HG02840 (cell line): ENCODE measurements at regions not wholly inside any gene's neighbourhood (a gene's known extent, or its start where the extent isn't known, plus 50 kb on each side); places are given as distances from the start of the nearest gene placed in this dataset.
"Not testable (repeated sequence)": the region's sequence is repeated elsewhere in the genome, so short reads cannot be mapped to it uniquely, and the experiment has no call there.

Experiments
- ATAC-seq: cut with Tn5 transposase; IDR thresholded peaks from one replicate; pipeline ENCODE4 v1.9.1; 2021; ENCODE audit warnings: mild to moderate bottlenecking, moderate library complexity, moderate number of reproducible peaks; ENCODE audit not compliant: unreplicated experiment, low FRiP score

GRCh38 chr2:167803449-167803988 is 443.9 kb downstream of the STK39 start:
- no peak for ATAC-seq

GRCh38 chr2:167794554-167795255 is 452.7 kb downstream of the STK39 start:
- ATAC-seq, result no peak

- ATAC-seq, result no peak
These were observed 453.7 kb downstream of the STK39 start for GRCh38 chr2:167793725-167794124.

- no peak for ATAC-seq
These were observed 455.3 kb downstream of the STK39 start for GRCh38 chr2:167792126-167792525.

GRCh38 chr2:167790781-167791450 is 456.5 kb downstream of the STK39 start:
- no peak for ATAC-seq

GRCh38 chr2:167790189-167790588 is 457.2 kb downstream of the STK39 start:
- ATAC-seq, result no peak

- ATAC-seq, result no peak
These were observed 459.8 kb downstream of the STK39 start for GRCh38 chr2:167787562-167787961.

- ATAC-seq, result no peak
These were observed 460.4 kb downstream of the STK39 start for GRCh38 chr2:167787021-167787420.

- no peak for ATAC-seq
These were observed 461.7 kb downstream of the STK39 start for GRCh38 chr2:167785606-167786216.

GRCh38 chr2:167784084-167784425 is 463.3 kb downstream of the STK39 start:
- ATAC-seq, result no peak

- no peak for ATAC-seq
These were observed 463.9 kb downstream of the STK39 start for GRCh38 chr2:167783261-167784083.

- not testable (repeated sequence) for ATAC-seq
These were observed 465.8 kb downstream of the STK39 start for GRCh38 chr2:167781629-167782028.

- no peak for ATAC-seq
These were observed 471.0 kb downstream of the STK39 start for GRCh38 chr2:167776359-167776758.

- no peak for ATAC-seq
These were observed 475.8 kb downstream of the STK39 start for GRCh38 chr2:167771628-167772027.

GRCh38 chr2:167769020-167769419 is 478.4 kb downstream of the STK39 start:
- no peak for ATAC-seq

- ATAC-seq, result no peak
These were observed 479.6 kb downstream of the STK39 start for GRCh38 chr2:167767830-167768229.

- ATAC-seq, result no peak
These were observed 482.5 kb downstream of the STK39 start for GRCh38 chr2:167764772-167765341.

- no peak for ATAC-seq
These were observed 485.8 kb downstream of the STK39 start for GRCh38 chr2:167761465-167762136.

- ATAC-seq, result no peak
These were observed 487.9 kb downstream of the STK39 start for GRCh38 chr2:167759531-167759930.

GRCh38 chr2:167758292-167758691 is 489.1 kb downstream of the STK39 start:
- ATAC-seq, result no peak
